ENCODE measurements at regions not wholly inside any gene's neighbourhood (a gene's known extent, or its start where the extent isn't known, plus 50 kb on each side); places are given as distances from the start of the nearest gene placed in this dataset.

DNA sequence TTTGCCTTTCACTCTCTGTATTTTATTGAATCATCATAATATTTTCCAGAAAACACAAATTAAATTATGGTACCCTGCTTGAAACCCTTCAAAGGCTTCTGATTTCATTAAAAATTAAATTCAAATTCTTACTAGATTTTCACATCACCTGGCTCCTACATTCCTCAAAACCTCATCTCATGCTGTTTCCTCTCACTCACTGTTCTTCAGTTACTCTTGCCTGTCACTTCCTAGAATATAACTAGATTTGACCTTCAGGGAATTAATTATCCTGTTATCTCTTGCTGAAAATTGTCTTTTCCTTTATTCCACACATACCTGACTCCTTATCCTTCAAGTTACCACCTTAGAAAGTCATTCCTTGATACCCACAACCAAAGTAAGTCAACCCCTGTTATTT is 2294.7 kb downstream of the PCDH9 start:
- TF ChIP-seq CTCF (IDR thresholded peaks at IDR 0.05 in 4 of 5, conservative IDR thresholded peaks at IDR 0.05 in 1 of 5) = no peak
- no peak for TF ChIP-seq POLR2A (IDR thresholded peaks at IDR 0.05)
- no peaks in the 10 kb centered on the region for H3K27me3 ChIP-seq
- intact Hi-C loops (cut with DNase I; ENCODE audit: low total_unique reads) (no loop called here), in situ Hi-C loops (cut with MboI; ENCODE audit: low sequenced_read_pairs in 4 of 4) (no loop called here)
- H3K36me3 ChIP-seq = no peaks in the 10 kb centered on the region
- no peaks in the 10 kb centered on the region for H3K9me3 ChIP-seq
- no peak overlapping the region for H3K4me3 ChIP-seq
- H3K4me1 ChIP-seq = no peaks in the 10 kb centered on the region
- no peak for ATAC-seq
- no peak overlapping the region for H3K27ac ChIP-seq
- DNase-seq = no peak

DNA sequence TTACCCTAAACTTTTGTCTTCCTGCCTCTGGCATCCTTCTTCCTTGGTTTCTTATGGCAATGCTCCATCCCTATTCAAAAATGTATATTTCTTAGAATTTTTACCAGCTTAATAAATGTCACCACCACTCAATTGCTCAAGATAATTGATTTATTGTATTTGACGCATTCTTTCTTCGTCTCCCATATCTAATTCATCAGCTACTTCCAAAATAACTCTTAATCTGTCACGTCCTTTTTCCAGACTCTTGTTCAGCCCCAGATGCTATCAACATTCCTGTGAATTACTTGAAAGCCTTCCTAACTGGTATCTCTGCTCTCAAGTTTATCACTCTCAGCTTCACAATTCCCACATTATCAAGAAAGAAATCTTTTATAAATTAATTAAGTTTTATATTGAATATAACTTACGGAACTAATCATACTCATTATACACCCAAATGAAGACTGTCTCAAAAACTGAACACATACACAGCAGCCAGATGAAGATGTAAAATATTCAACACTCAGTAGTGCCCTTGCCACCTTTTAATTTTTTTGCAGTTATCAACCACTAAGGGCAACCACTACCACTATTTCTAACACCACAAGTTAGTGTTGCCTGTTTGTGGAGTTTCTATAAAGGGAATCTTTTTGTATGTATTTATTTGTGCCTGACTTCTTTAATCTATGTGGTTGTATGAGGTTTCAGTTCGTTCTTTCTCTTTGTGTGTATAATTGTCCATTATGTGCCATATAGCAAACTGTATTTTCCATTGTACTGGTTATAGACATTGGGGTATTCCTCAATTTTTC is 2295.4 kb downstream of the PCDH9 start:
- ATAC-seq (no peak), DNase-seq (no peak)
- Histone ChIP-seq H3K27ac (no peak overlapping the region), H3K4me1 (no peaks in the 10 kb centered on the region), H3K9me3 (no peaks in the 10 kb centered on the region), H3K36me3 (no peaks in the 10 kb centered on the region), H3K4me3 (no peak overlapping the region), H3K27me3 (no peaks in the 10 kb centered on the region)
- no peak for TF ChIP-seq POLR2A (IDR thresholded peaks at IDR 0.05)
- no peak for TF ChIP-seq CTCF (IDR thresholded peaks at IDR 0.05 in 4 of 5, conservative IDR thresholded peaks at IDR 0.05 in 1 of 5)
- in situ Hi-C loops (cut with MboI; ENCODE audit: low sequenced_read_pairs in 4 of 4) (no loop called here), intact Hi-C loops (cut with DNase I; ENCODE audit: low total_unique reads) (no loop called here)

DNA sequence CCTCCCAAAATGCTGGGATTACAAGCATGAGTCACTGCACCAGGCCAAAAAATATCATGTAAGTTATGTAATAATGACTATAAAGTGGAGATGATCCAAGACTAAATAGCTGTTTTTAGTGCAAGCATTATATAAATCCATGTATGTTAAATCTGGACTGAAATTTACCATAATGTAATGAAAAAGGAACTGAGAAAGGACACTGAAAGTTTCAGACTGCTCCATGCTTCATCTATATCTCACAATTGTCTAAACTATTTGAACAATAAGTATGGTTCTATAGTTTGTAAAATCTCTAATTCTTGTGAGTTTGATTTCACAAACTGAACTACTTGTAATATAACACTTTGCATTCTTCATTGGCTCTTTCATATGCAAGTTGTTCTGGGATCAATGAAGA is 2299.5 kb downstream of the PCDH9 start:
- intact Hi-C loops (cut with DNase I; ENCODE audit: low total_unique reads) = no loop called here
- no peak for TF ChIP-seq CTCF (IDR thresholded peaks at IDR 0.05 in 4 of 5, conservative IDR thresholded peaks at IDR 0.05 in 1 of 5)
- no peak for TF ChIP-seq POLR2A (IDR thresholded peaks at IDR 0.05)
- Histone ChIP-seq H3K4me3 (no peak overlapping the region), H3K27ac (no peak overlapping the region), H3K36me3 (no peaks in the 10 kb centered on the region), H3K4me1 (no peaks in the 10 kb centered on the region), H3K27me3 (no peaks in the 10 kb centered on the region), H3K9me3 (no peaks in the 10 kb centered on the region)
- no peak for DNase-seq
- no peak for ATAC-seq
- in situ Hi-C loops (cut with MboI; ENCODE audit: low sequenced_read_pairs in 4 of 4) = no loop called here

GRCh38 chr13:64928696-64929499 is 2301.2 kb downstream of the PCDH9 start:
- Histone ChIP-seq H3K4me1 (no peaks in the 10 kb centered on the region), H3K27ac (no peak overlapping the region), H3K27me3 (no peaks in the 10 kb centered on the region), H3K9me3 (no peaks in the 10 kb centered on the region), H3K36me3 (no peaks in the 10 kb centered on the region), H3K4me3 (no peak overlapping the region)
- TF ChIP-seq CTCF (IDR thresholded peaks at IDR 0.05 in 4 of 5, conservative IDR thresholded peaks at IDR 0.05 in 1 of 5) (no peak), POLR2A (IDR thresholded peaks at IDR 0.05) (no peak)
- DNase-seq (no peak), ATAC-seq (no peak)
- intact Hi-C loops (cut with DNase I; ENCODE audit: low total_unique reads) (no loop called here), in situ Hi-C loops (cut with MboI; ENCODE audit: low sequenced_read_pairs in 4 of 4) (no loop called here)

All from gastrocnemius medialis (tissue), 4 donors.